ENCODE measurements at regions not wholly inside any gene's neighbourhood (a gene's known extent, or its start where the extent isn't known, plus 50 kb on each side); places are given as distances from the start of the nearest gene placed in this dataset.

GRCh38 chr3:160069986-160070385 lies 81.4 kb downstream of the IL12A start:
- peaks cover 14% of the 10 kb centered on the region for H3K27me3 ChIP-seq (ENCODE audit: control insufficient read depth, insufficient read depth, low read length)
- in situ Hi-C loops (cut with MboI; ENCODE audit: low sequenced_read_pairs) (no loop called here), dilution Hi-C loops (cut with HindIII; ENCODE audit: low sequenced_read_pairs, unreplicated experiment) (no loop called here), intact Hi-C loops (cut with micrococcal nuclease) (no loop called here)
- H4K20me1 ChIP-seq (ENCODE audit: insufficient read depth, low read length) = no peaks in the 10 kb centered on the region
- H2AFZ ChIP-seq (replicated peaks; ENCODE audit: low read length, poor library complexity) = no peak overlapping the region
- no peaks in the 10 kb centered on the region for H3K36me3 ChIP-seq (ENCODE audit: control insufficient read depth, insufficient read depth, low read length)
- CTCF ChIA-PET = no interaction called here
- H3K4me1 ChIP-seq (ENCODE audit: control insufficient read depth, insufficient read depth, low read length) = no peaks in the 10 kb centered on the region
- no peak overlapping the region for H3K23ac ChIP-seq (ENCODE audit: low read depth, low read length)
- no peaks in the 10 kb centered on the region for H3K79me1 ChIP-seq (ENCODE audit: low read depth in 1 of 2, low read length in 2 of 2)
- ATAC-seq (ENCODE audit: low read depth) = no peak
- H3K4ac ChIP-seq (ENCODE audit: low read depth, low read length) = no peak overlapping the region
- peaks cover 3% of the 10 kb centered on the region; the same call in 1 of the 2 replicates for H3K9me1 ChIP-seq (ENCODE audit: insufficient read depth, low read length)
- no peak overlapping the region for H4K8ac ChIP-seq (ENCODE audit: low read depth in 2 of 2, low read length in 2 of 2)
- DNase-seq = no peak
- no peak for TF ChIP-seq POLR2A (IDR thresholded peaks at IDR 0.05; ENCODE audit: low read depth, low read length)
- no peak for TF ChIP-seq RAD21 (IDR thresholded peaks at IDR 0.05; ENCODE audit: low read length)
- no peak for TF ChIP-seq RFX5 (IDR thresholded peaks at IDR 0.05; ENCODE audit: low read depth, low read length)
- TF ChIP-seq, protein P1, sequence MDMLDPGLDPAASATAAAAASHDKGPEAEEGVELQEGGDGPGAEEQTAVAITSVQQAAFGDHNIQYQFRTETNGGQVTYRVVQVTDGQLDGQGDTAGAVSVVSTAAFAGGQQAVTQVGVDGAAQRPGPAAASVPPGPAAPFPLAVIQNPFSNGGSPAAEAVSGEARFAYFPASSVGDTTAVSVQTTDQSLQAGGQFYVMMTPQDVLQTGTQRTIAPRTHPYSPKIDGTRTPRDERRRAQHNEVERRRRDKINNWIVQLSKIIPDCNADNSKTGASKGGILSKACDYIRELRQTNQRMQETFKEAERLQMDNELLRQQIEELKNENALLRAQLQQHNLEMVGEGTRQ (IDR thresholded peaks at IDR 0.05; ENCODE audit: low read depth, low read length) = no peak
- no peak for TF ChIP-seq ELK1 (IDR thresholded peaks at IDR 0.05; ENCODE audit: borderline replicate concordance, low read depth, low read length)
- H3K4me3 ChIP-seq (ENCODE audit: insufficient read depth, low read depth, low read length) = no peak overlapping the region
- H3K4me2 ChIP-seq (ENCODE audit: low read depth, low read length) = no peak overlapping the region
- no peak overlapping the region for H2BK5ac ChIP-seq (ENCODE audit: low read depth, low read length, poor library complexity, severe bottlenecking)
- H2BK15ac ChIP-seq (ENCODE audit: low read depth, low read length) = no peak overlapping the region
- H3K9ac ChIP-seq (ENCODE audit: low read depth, low read length) = no peak overlapping the region
- POLR2A ChIA-PET (ENCODE audit: unreplicated experiment) = no interaction called here
- H3K18ac ChIP-seq (ENCODE audit: low read depth, low read length) = no peak overlapping the region
- WGBS, 2 experiments (ENCODE audit: extremely low coverage in 2 of 2, insufficient read length in 1 of 2) = no CpG with 5 or more reads among the region's 3 CpGs
- H3K9me3 ChIP-seq (ENCODE audit: control insufficient read depth, insufficient read depth, low read length) = no peaks in the 10 kb centered on the region
- no peak overlapping the region for H4K5ac ChIP-seq (ENCODE audit: low read depth, low read length)
- no peak overlapping the region for H3K27ac ChIP-seq (ENCODE audit: insufficient read depth, low read length)
- no peak overlapping the region for H3K56ac ChIP-seq (ENCODE audit: extremely low read depth, insufficient read depth, low read length)
- BruUV-seq (replicated peaks) = no TSS peak
- H3K14ac ChIP-seq (replicated peaks; ENCODE audit: low read depth, low read length) = no peak overlapping the region
- H4K91ac ChIP-seq (ENCODE audit: insufficient read depth, low read depth, low read length) = no peak overlapping the region
- H2BK20ac ChIP-seq (ENCODE audit: low read depth, low read length) = no peak overlapping the region
- H2BK120ac ChIP-seq (ENCODE audit: low read depth, low read length) = no peak overlapping the region
- no peak overlapping the region for H2AK9ac ChIP-seq (replicated peaks; ENCODE audit: low read depth, low read length, poor library complexity)
- H2AK5ac ChIP-seq (ENCODE audit: low read depth, low read length) = no peak overlapping the region

Data from IMR-90 (cell line).